ENCODE measurements at regions not wholly inside any gene's neighbourhood (a gene's known extent, or its start where the extent isn't known, plus 50 kb on each side); places are given as distances from the start of the nearest gene placed in this dataset.

- no peak for TF ChIP-seq PRDM15 (CRISPR knock-in tag; IDR thresholded peaks at IDR 0.05)
- TF ChIP-seq NFIC (IDR thresholded peaks at IDR 0.05; ENCODE audit: low read depth, low read length), result no peak
- TF ChIP-seq IKZF2 (IDR thresholded peaks at IDR 0.05), result peak; percentile 39 to 57; a peak in 2 of 4 replicates
- TF ChIP-seq SUZ12 (IDR thresholded peaks at IDR 0.05; ENCODE audit: unreplicated experiment), result no peak
- peak; percentile 47 for TF ChIP-seq DPF2 (IDR thresholded peaks at IDR 0.05)
Observed at GRCh38 chr5:14035859-14036503, 91.5 kb upstream of the DNAH5 start (continued).

GRCh38 chr5:14034963-14035362 is 90.5 kb upstream of the DNAH5 start:
- no peak overlapping the region for H3K9ac ChIP-seq (ENCODE audit: control insufficient read depth, insufficient read depth, low read length)
- intact Hi-C loops (cut with micrococcal nuclease; ENCODE audit: unreplicated experiment) (no loop called here), in situ Hi-C loops (cut with MboI) (no loop called here)
- no peak overlapping the region for H3K4me3 ChIP-seq
- whole genome bisulfite sequencing (ENCODE audit: insufficient coverage, insufficient replicate concordance, low lambda C conversion rate, missing lambda C conversion rate), result 54% methylated on average over 3 of the region's 3 CpGs
- H3K79me2 ChIP-seq (ENCODE audit: control insufficient read depth, insufficient read depth, low read length), result no peaks in the 10 kb centered on the region
- ATAC-seq, result no peak
- H3K27me3 ChIP-seq (replicated peaks in 1 of 2; ENCODE audit: control insufficient read depth in 2 of 2, insufficient read depth in 2 of 2, low read length in 1 of 2), result peaks cover 0 to 4% of the 10 kb centered on the region in 2 experiments; a peak in 2 of 4 replicates
- no peaks in the 10 kb centered on the region for H3K4me1 ChIP-seq (ENCODE audit: control insufficient read depth, insufficient read depth, low read length)
- BruUV-seq (replicated peaks), result no TSS peak
- H4K20me1 ChIP-seq (ENCODE audit: control insufficient read depth, insufficient read depth), result no peaks in the 10 kb centered on the region
- H3K9me3 ChIP-seq (replicated peaks; ENCODE audit: control insufficient read depth, insufficient read depth, low read length), result no peaks in the 10 kb centered on the region
- POLR2A ChIA-PET, result no interaction called here
- FAIRE-seq, result no peak
- H3K36me3 ChIP-seq (ENCODE audit: control insufficient read depth in 2 of 2, insufficient read depth in 2 of 2, low read length in 1 of 2), result no peaks in the 10 kb centered on the region
- H3K27ac ChIP-seq (ENCODE audit: control insufficient read depth, insufficient read depth), result no peak overlapping the region
- H2AFZ ChIP-seq (ENCODE audit: control insufficient read depth, low read depth, low read length), result no peak overlapping the region
- no peak overlapping the region for H3K4me2 ChIP-seq (ENCODE audit: control insufficient read depth, insufficient read depth)
- SMC1A ChIA-PET (ENCODE audit: uncharacterized antibody, unreplicated experiment), result no interaction called here
- CTCF ChIA-PET, result interaction anchor here (1.8 kb wide), 1 partner anchor 11 kb away, joined by 4 read pairs; no protein-coding TSS in a partner anchor
- TF ChIP-seq SREBF2 (IDR thresholded peaks at IDR 0.05; ENCODE audit: low read length) (no peak), USF1 (IDR thresholded peaks at IDR 0.05; ENCODE audit: borderline replicate concordance, extremely low read length, insufficient read depth, low read depth, low read length) (no peak), EZH2 (IDR thresholded peaks at IDR 0.05; ENCODE audit: borderline replicate concordance, control insufficient read depth, low read depth, low read length) (no peak), RAD21 (IDR thresholded peaks at IDR 0.05; ENCODE audit: insufficient read depth, low read depth, low read length) (no peak), ZNF274 (IDR thresholded peaks at IDR 0.05; ENCODE audit: insufficient read depth, insufficient read length) (no peak), RUNX3 (IDR thresholded peaks at IDR 0.05; ENCODE audit: low read length) (no peak), MLLT1 (IDR thresholded peaks at IDR 0.05) (no peak), ATF7 (IDR thresholded peaks at IDR 0.05; ENCODE audit: low read depth) (no peak)
- RAD21 ChIA-PET (ENCODE audit: unreplicated experiment), result interaction anchor here (0.8 kb wide), 1 partner anchor 44 kb away, joined by 3 read pairs; no protein-coding TSS in a partner anchor
- no peak for DNase-seq (ENCODE audit: low read depth, low spot score)
